ENCODE measurements at regions not wholly inside any gene's neighbourhood (a gene's known extent, or its start where the extent isn't known, plus 50 kb on each side); places are given as distances from the start of the nearest gene placed in this dataset.

- no peak for DNase-seq
Observed at GRCh38 chr21:27114111-27114510, 147.2 kb upstream of the ADAMTS5 start.

- no peak for DNase-seq
Observed at GRCh38 chr21:27112186-27112585, 145.3 kb upstream of the ADAMTS5 start.

- no peak for DNase-seq
Observed at GRCh38 chr21:27110956-27111355, 144.1 kb upstream of the ADAMTS5 start.

GRCh38 chr21:27108701-27109100 lies 141.8 kb upstream of the ADAMTS5 start:
- DNase-seq: no peak

GRCh38 chr21:27108228-27108627 lies 141.3 kb upstream of the ADAMTS5 start:
- DNase-seq: no peak

GRCh38 chr21:27104846-27105431 lies 138.1 kb upstream of the ADAMTS5 start:
- DNase-seq: no peak

GRCh38 chr21:27103768-27104167 lies 136.9 kb upstream of the ADAMTS5 start:
- no peak for DNase-seq

GRCh38 chr21:27101523-27101922 lies 134.6 kb upstream of the ADAMTS5 start:
- DNase-seq: no peak

GRCh38 chr21:27094184-27094948 lies 127.5 kb upstream of the ADAMTS5 start:
- no peak for DNase-seq

- DNase-seq: no peak
Observed at GRCh38 chr21:27086630-27087029, 119.7 kb upstream of the ADAMTS5 start.

GRCh38 chr21:27086186-27086585 lies 119.3 kb upstream of the ADAMTS5 start:
- no peak for DNase-seq

- DNase-seq: no peak
Observed at GRCh38 chr21:27085387-27085786, 118.5 kb upstream of the ADAMTS5 start.

GRCh38 chr21:27083144-27083543 lies 116.3 kb upstream of the ADAMTS5 start:
- no peak for DNase-seq

GRCh38 chr21:27082431-27083010 lies 115.6 kb upstream of the ADAMTS5 start:
- no peak for DNase-seq

GRCh38 chr21:27079636-27080240 lies 112.8 kb upstream of the ADAMTS5 start:
- DNase-seq: no peak

GRCh38 chr21:27078915-27079314 lies 112.0 kb upstream of the ADAMTS5 start:
- no peak for DNase-seq

- DNase-seq: no peak
Observed at GRCh38 chr21:27077501-27077900, 110.6 kb upstream of the ADAMTS5 start.

GRCh38 chr21:27076025-27076424 lies 109.1 kb upstream of the ADAMTS5 start:
- no peak for DNase-seq

GRCh38 chr21:27070861-27071670 lies 104.2 kb upstream of the ADAMTS5 start:
- DNase-seq: no peak

GRCh38 chr21:27068811-27069210 lies 101.9 kb upstream of the ADAMTS5 start:
- no peak for DNase-seq

- DNase-seq: no peak
Observed at GRCh38 chr21:27067226-27067625, 100.3 kb upstream of the ADAMTS5 start.

- DNase-seq: no peak
Observed at GRCh38 chr21:27062443-27062842, 95.6 kb upstream of the ADAMTS5 start.

- no peak for DNase-seq
Observed at GRCh38 chr21:27061770-27062169, 94.9 kb upstream of the ADAMTS5 start.

All from KG1 (cell line).